ENCODE measurements at regions not wholly inside any gene's neighbourhood (a gene's known extent, or its start where the extent isn't known, plus 50 kb on each side); places are given as distances from the start of the nearest gene placed in this dataset.

DNA sequence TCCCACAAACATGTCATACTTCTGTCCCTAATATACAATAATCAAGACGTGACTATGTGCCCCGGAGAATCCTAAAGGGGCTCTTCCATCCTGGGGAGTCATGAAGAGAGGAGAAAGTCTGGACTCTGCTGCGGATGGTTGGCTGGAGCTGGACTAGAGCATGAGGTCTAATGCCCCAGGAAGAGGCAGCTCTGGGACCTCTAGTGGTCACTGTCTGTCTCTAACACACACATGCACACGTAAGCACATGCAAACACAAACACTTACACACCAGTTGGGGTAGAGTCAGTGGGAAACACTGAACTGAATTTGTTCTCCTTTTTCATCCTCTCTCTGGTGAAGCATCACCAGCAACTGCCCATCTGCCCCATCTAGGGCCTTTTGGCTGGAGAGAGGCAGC is 271.6 kb downstream of the TDRD15 start:
- no peak for TF ChIP-seq EZH2 (IDR thresholded peaks at IDR 0.05)
- TF ChIP-seq POLR2AphosphoS5 (IDR thresholded peaks at IDR 0.05; ENCODE audit: borderline replicate concordance, low read depth, low read length) = no peak
- no peak for TF ChIP-seq FOXP2 (optimal IDR thresholded peaks at IDR 0.05; ENCODE audit: control extremely low read depth, extremely low read length, insufficient read depth)

Measured in SK-N-MC (cell line).